Trophoblast cell (in vitro differentiated cells and primary cell): ENCODE measurements at regions not wholly inside any gene's neighbourhood (a gene's known extent, or its start where the extent isn't known, plus 50 kb on each side); places are given as distances from the start of the nearest gene placed in this dataset.

ENCODE experiments used
- DNase-seq, 2 donors: peaks; one replicate each; pipeline ENCODE4 v3.0.0-alpha.2; 2016
- H2AFZ ChIP-seq: 2 replicates; pipeline ENCODE4 v1.6.1; 2013; ENCODE audit warnings: low read length, moderate library complexity, mild to moderate bottlenecking; ENCODE audit not compliant: insufficient read depth, poor library complexity
- H2AK5ac ChIP-seq: 2 replicates; pipeline ENCODE4 v1.6.1; 2013; ENCODE audit warnings: mild to moderate bottlenecking, low read length
- H2BK120ac ChIP-seq: 2 replicates; pipeline ENCODE4 v1.6.1; 2013; ENCODE audit warnings: low read length, mild to moderate bottlenecking, moderate library complexity; ENCODE audit not compliant: insufficient read depth, poor library complexity
- H2BK12ac ChIP-seq: 2 replicates; pipeline ENCODE4 v1.6.1; 2013; ENCODE audit warnings: mild to moderate bottlenecking, low read length, moderate library complexity
- H2BK5ac ChIP-seq: 2 replicates; pipeline ENCODE4 v1.6.1; 2013; ENCODE audit warnings: low read length, low read depth, moderate library complexity, mild to moderate bottlenecking; ENCODE audit not compliant: poor library complexity
- H3K14ac ChIP-seq: 2 replicates; pipeline ENCODE4 v1.6.1; 2013; ENCODE audit warnings: mild to moderate bottlenecking, low read length
- H3K18ac ChIP-seq: 2 replicates; pipeline ENCODE4 v1.6.1; 2013; ENCODE audit warnings: mild to moderate bottlenecking, low read length
- H3K23ac ChIP-seq: 2 replicates; pipeline ENCODE4 v1.6.1; 2013; ENCODE audit warnings: low read length
- H3K27ac ChIP-seq: 2 replicates; pipeline ENCODE4 v1.5.1; 2013; ENCODE audit warnings: low read depth, mild to moderate bottlenecking, inconsistent platforms, low read length, moderate library complexity
- H3K27me3 ChIP-seq: 2 replicates; pipeline ENCODE4 v1.6.1; 2013; ENCODE audit warnings: inconsistent platforms, mild to moderate bottlenecking, low read length, moderate library complexity; ENCODE audit not compliant: insufficient read depth
- H3K36me3 ChIP-seq, 2 experiments: 1 replicate in 1 of 2; 2 replicates in 1 of 2; pipeline ENCODE4 v1.6.1; 2013; ENCODE audit warnings: low read length in 2 of 2, mild to moderate bottlenecking in 2 of 2, moderate library complexity in 1 of 2; ENCODE audit not compliant: insufficient read depth in 2 of 2, control insufficient read depth in 1 of 2
- H3K4ac ChIP-seq: 2 replicates; pipeline ENCODE4 v1.6.1; 2013; ENCODE audit warnings: low read depth, mild to moderate bottlenecking, low read length, moderate library complexity
- H3K4me1 ChIP-seq, 2 experiments: 1 replicate in 1 of 2; 2 replicates in 1 of 2; pipeline ENCODE4 v1.6.1; 2013; ENCODE audit warnings: low read length in 2 of 2, mild to moderate bottlenecking in 2 of 2, moderate library complexity in 1 of 2; ENCODE audit not compliant: insufficient read depth in 2 of 2, control insufficient read depth in 1 of 2
- H3K4me2 ChIP-seq: 2 replicates; pipeline ENCODE4 v1.6.1; 2013; ENCODE audit warnings: inconsistent platforms, mild to moderate bottlenecking, low read length, moderate library complexity
- H3K4me3 ChIP-seq: 2 replicates; pipeline ENCODE4 v1.5.1; 2013; ENCODE audit warnings: mild to moderate bottlenecking, low read depth, low read length, inconsistent platforms
- H3K79me1 ChIP-seq: one replicate; pipeline ENCODE4 v1.6.1; 2013; ENCODE audit warnings: low read length
- H3K79me2 ChIP-seq: 2 replicates; pipeline ENCODE4 v1.6.1; 2013; ENCODE audit warnings: low read length, mild to moderate bottlenecking; ENCODE audit not compliant: control insufficient read depth, insufficient read depth, poor library complexity
- H3K9ac ChIP-seq: 2 replicates; pipeline ENCODE4 v1.6.1; 2013; ENCODE audit warnings: mild to moderate bottlenecking, low read length
- H3K9me3 ChIP-seq: 2 replicates; pipeline ENCODE4 v1.6.1; 2013; ENCODE audit warnings: low read depth, mild to moderate bottlenecking, control low read depth, inconsistent platforms, low read length; ENCODE audit not compliant: insufficient read depth
- H4K12ac ChIP-seq: 2 replicates; pipeline ENCODE4 v1.6.1; 2013; ENCODE audit warnings: low read depth, mild to moderate bottlenecking, low read length, moderate library complexity
- H4K8ac ChIP-seq: 2 replicates; pipeline ENCODE4 v1.6.1; 2013; ENCODE audit warnings: low read depth, mild to moderate bottlenecking, low read length, moderate library complexity
- H4K91ac ChIP-seq: one replicate; pipeline ENCODE4 v1.6.1; 2013; ENCODE audit warnings: low read depth, mild to moderate bottlenecking, low read length, moderate library complexity
- WGBS: extraction: QIAGEN DNeasy Blood & Tissue Kit; methylation state at CpG from one replicate; pipeline ENCODE4 v1.1.7; 2013; ENCODE audit warnings: missing lambda C conversion rate; ENCODE audit not compliant: insufficient read length, insufficient coverage; ENCODE audit errors: extremely low coverage; 5-methylcytosine and 5-hydroxymethylcytosine counted together

DNA sequence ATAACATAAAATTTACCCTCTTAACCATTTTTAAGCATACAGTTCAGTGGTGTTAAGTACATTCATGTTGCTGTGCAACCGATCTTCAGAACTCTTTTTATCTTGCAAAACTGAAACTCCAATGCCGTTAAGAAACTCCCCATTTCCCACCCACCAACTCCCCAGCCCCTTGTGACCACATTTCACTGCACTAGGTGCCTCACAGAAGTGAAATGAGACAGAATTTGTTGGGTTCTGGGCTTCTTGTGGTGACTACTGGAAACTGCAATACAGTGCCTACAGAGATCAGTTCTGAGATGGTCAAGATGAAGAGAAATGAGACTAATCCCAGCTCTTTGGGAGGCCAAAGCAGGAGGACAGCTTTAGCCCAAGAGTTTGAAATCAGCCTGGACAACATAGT, 202.1 kb upstream of the SLC30A5 start:
- H3K36me3 ChIP-seq: no peaks in the 10 kb centered on the region
- no peak overlapping the region for H4K12ac ChIP-seq
- no peaks in the 10 kb centered on the region for H3K27me3 ChIP-seq
- no peak overlapping the region for H2AK5ac ChIP-seq
- no peak overlapping the region for H2BK120ac ChIP-seq
- no peak overlapping the region for H3K14ac ChIP-seq
- WGBS: no CpG with 5 or more reads among the region's 2 CpGs
- no peak overlapping the region for H3K23ac ChIP-seq
- no peak overlapping the region for H4K8ac ChIP-seq
- DNase-seq: no peak
- H3K4me2 ChIP-seq: no peak overlapping the region
- H3K9ac ChIP-seq: no peak overlapping the region
- H3K4me3 ChIP-seq: no peak overlapping the region
- H2AFZ ChIP-seq: no peak overlapping the region
- H3K18ac ChIP-seq: no peak overlapping the region
- no peak overlapping the region for H2BK5ac ChIP-seq
- no peak overlapping the region for H4K91ac ChIP-seq
- H3K4me1 ChIP-seq: no peaks in the 10 kb centered on the region
- H3K79me2 ChIP-seq: no peaks in the 10 kb centered on the region
- H3K79me1 ChIP-seq: no peaks in the 10 kb centered on the region
- no peak overlapping the region for H3K27ac ChIP-seq
- H3K9me3 ChIP-seq: no peaks in the 10 kb centered on the region
- H3K4ac ChIP-seq: no peak overlapping the region
- no peak overlapping the region for H2BK12ac ChIP-seq

DNA sequence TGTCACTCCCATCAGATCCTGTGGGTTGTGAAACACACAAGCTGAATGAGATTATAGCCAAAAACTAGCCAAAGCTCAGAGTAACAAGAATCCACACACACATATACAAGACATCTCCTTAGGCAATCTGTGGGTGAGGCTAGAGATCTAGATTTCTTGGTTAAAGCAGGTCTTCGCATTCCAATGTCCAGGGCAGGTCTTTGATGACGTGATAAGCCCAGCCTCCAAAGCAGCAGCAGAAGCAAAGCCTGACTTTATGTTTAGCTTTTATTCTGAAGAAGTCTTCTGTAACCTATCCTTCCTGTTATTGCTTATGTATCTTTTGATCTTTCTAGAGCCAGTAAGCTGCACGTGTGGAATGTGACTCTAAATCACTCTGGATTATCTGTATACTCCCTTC, 199.1 kb upstream of the SLC30A5 start:
- H3K18ac ChIP-seq: no peak overlapping the region
- H2BK12ac ChIP-seq: no peak overlapping the region
- H4K12ac ChIP-seq: no peak overlapping the region

DNA sequence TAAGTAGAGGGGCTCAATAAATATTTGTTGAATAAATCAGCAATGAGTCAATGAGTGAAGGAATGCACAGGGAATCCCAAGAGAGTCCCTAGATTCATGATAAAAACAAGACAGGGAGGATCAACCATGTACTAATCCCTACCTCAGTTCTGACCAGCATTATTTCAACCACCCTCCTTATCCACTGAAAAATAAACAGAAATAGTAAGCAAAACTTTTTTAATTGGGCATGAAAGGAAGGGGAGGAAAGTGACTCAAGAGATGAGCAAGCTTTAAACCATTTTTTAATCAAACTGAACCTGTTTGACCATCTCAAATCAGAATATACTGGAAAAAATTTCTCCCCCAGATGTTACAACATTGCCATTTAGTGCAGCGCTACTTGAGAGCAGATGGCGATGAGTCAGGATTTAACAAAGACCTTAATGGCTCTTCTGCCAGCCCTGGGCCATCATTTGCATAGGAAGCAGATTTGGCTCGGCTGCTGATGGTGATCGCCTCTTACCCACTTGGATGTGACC, 194.8 kb upstream of the SLC30A5 start:
- WGBS: no CpG with 5 or more reads among the region's 4 CpGs
- no peak overlapping the region for H3K27ac ChIP-seq
- H3K79me1 ChIP-seq: no peaks in the 10 kb centered on the region

More for the DNA sequence above, 199.1 kb upstream of the SLC30A5 start:
- Histone ChIP-seq H2BK5ac (no peak overlapping the region), H4K91ac (no peak overlapping the region), H3K9ac (no peak overlapping the region), H2AK5ac (no peak overlapping the region), H3K27me3 (no peaks in the 10 kb centered on the region), H3K4ac (no peak overlapping the region), H3K14ac (no peak overlapping the region), H2BK120ac (no peak overlapping the region), H3K27ac (no peak overlapping the region), H3K4me1 (peaks cover 0 to 2% of the 10 kb centered on the region in 2 experiments), H3K23ac (no peak overlapping the region), H3K4me3 (no peak overlapping the region), H3K9me3 (no peaks in the 10 kb centered on the region), H3K79me2 (no peaks in the 10 kb centered on the region), H4K8ac (no peak overlapping the region), H3K36me3 (no peaks in the 10 kb centered on the region), H3K79me1 (no peaks in the 10 kb centered on the region), H3K4me2 (no peak overlapping the region), H2AFZ (no peak overlapping the region)
- no CpG with 5 or more reads among the region's 3 CpGs for WGBS
- DNase-seq: peak; percentile 84 to 95

DNA sequence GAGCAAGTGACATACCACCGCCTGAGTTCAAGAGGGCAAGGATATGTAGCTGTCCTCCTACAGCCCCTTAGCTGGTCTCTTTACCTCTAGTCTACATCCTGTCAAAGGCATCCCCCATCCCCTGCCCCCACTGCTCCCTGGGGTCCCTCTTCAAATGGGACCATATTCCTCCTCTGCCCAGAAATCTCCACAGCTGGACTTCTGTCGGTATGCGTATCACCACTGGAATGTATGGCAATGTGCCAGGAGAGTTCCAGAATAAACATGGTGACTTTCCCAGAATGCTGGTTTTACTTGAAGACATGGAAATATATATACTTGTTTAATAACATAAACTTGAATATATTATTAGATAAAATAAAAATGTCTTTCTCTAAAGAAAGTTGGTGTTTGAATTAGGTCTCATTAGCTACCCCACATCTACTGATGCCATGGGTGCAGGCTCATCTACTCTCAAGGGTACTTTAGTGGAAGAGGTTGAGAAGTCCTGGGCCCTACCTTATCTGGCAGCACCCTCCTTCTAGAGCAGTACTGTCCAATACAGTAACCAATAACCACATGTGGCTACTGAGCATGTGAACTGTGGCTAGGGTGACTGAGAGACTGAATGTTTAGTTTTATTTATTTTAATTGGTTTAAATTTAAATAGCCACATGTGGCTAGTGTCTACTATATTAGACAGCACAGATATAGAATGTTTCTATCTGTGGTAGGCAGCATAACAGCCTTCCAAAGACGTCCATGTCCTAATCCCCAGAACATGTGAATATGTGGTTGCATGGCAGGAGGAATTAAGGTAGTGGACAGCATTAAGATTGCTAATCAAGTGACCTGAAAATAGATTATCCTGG, 181.7 kb upstream of the SLC30A5 start:
- WGBS: no CpG with 5 or more reads among the region's 4 CpGs
- Histone ChIP-seq H3K4me3 (no peak overlapping the region), H4K91ac (no peak overlapping the region)

More for the DNA sequence above, 194.8 kb upstream of the SLC30A5 start:
- no peak overlapping the region for H2AFZ ChIP-seq
- no peak overlapping the region for H3K9ac ChIP-seq
- no peak overlapping the region for H4K8ac ChIP-seq
- H3K4me3 ChIP-seq: no peak overlapping the region
- no peak overlapping the region for H3K14ac ChIP-seq
- H4K12ac ChIP-seq: no peak overlapping the region
- no peak overlapping the region for H2BK120ac ChIP-seq
- no peak overlapping the region for H2BK12ac ChIP-seq
- no peaks in the 10 kb centered on the region for H3K79me2 ChIP-seq
- no peak overlapping the region for H3K4me2 ChIP-seq
- no peak overlapping the region for H4K91ac ChIP-seq
- no peaks in the 10 kb centered on the region for H3K9me3 ChIP-seq
- H2AK5ac ChIP-seq: no peak overlapping the region
- no peak overlapping the region for H3K18ac ChIP-seq
- H3K4ac ChIP-seq: no peak overlapping the region
- H3K27me3 ChIP-seq: no peaks in the 10 kb centered on the region
- H3K36me3 ChIP-seq: no peaks in the 10 kb centered on the region
- H2BK5ac ChIP-seq: no peak overlapping the region
- peak; percentile 51 to 88 for DNase-seq
- peaks cover 0 to 2% of the 10 kb centered on the region in 2 experiments for H3K4me1 ChIP-seq
- H3K23ac ChIP-seq: no peak overlapping the region

More for the DNA sequence above, 181.7 kb upstream of the SLC30A5 start:
- DNase-seq: peak in 1 of 2 donors; percentile 65
- Histone ChIP-seq H2AFZ (no peak overlapping the region), H2BK120ac (no peak overlapping the region), H3K27ac (no peak overlapping the region), H3K4me2 (no peak overlapping the region), H3K27me3 (no peaks in the 10 kb centered on the region), H3K79me1 (no peaks in the 10 kb centered on the region), H3K14ac (no peak overlapping the region), H3K9me3 (no peaks in the 10 kb centered on the region), H2BK5ac (no peak overlapping the region), H2AK5ac (no peak overlapping the region), H4K12ac (no peak overlapping the region), H3K18ac (no peak overlapping the region), H2BK12ac (no peak overlapping the region), H3K23ac (no peak overlapping the region), H3K9ac (no peak overlapping the region), H3K36me3 (no peaks in the 10 kb centered on the region), H3K4ac (no peak overlapping the region), H3K79me2 (no peaks in the 10 kb centered on the region), H4K8ac (no peak overlapping the region), H3K4me1 (no peaks in the 10 kb centered on the region)
